ENCODE measurements at regions not wholly inside any gene's neighbourhood (a gene's known extent, or its start where the extent isn't known, plus 50 kb on each side); places are given as distances from the start of the nearest gene placed in this dataset.

DNA sequence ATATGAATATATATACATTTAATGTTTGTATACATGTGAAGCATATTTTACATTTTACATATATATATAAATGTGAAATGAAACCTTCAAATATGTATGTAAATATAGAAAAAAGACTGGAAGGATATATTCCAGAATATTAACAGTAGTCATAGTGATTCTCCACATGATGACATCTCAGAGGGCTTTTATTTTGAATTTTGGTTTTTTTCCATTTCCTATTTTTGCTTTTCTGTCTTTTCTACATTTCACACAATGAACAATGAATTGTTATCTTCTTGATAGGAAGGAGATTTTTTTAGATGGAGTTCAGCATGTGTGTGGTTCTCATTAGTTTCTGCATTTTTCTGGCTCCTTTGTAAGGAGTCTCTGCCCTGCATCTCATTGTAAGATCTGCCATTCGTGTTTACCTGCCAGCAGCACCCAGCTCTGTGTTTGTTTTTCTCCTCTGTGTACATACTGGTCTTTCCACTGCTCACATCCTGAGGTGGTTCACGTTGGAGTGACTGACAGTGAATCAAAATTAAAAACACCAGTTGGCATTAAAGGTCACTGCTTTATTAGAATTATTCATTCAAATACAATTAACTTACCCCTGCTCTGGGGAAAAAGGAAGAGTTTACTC lies 425.3 kb upstream of the MDFIC2 start:
- no peak overlapping the region for H3K4me2 ChIP-seq (ENCODE audit: low read depth, low read length, poor library complexity, severe bottlenecking)
- no peak overlapping the region for H3K9ac ChIP-seq (ENCODE audit: low read length)
- H3K79me2 ChIP-seq (ENCODE audit: insufficient read depth, low read length) = no peaks in the 10 kb centered on the region
- no peak overlapping the region for H3K27ac ChIP-seq (ENCODE audit: low read depth, low read length)
- H3K9me3 ChIP-seq (ENCODE audit: insufficient read depth, low read length) = no peaks in the 10 kb centered on the region
- TF ChIP-seq, protein P1, sequence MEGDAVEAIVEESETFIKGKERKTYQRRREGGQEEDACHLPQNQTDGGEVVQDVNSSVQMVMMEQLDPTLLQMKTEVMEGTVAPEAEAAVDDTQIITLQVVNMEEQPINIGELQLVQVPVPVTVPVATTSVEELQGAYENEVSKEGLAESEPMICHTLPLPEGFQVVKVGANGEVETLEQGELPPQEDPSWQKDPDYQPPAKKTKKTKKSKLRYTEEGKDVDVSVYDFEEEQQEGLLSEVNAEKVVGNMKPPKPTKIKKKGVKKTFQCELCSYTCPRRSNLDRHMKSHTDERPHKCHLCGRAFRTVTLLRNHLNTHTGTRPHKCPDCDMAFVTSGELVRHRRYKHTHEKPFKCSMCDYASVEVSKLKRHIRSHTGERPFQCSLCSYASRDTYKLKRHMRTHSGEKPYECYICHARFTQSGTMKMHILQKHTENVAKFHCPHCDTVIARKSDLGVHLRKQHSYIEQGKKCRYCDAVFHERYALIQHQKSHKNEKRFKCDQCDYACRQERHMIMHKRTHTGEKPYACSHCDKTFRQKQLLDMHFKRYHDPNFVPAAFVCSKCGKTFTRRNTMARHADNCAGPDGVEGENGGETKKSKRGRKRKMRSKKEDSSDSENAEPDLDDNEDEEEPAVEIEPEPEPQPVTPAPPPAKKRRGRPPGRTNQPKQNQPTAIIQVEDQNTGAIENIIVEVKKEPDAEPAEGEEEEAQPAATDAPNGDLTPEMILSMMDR (IDR thresholded peaks at IDR 0.05; ENCODE audit: insufficient read depth, low read length, poor library complexity, severe bottlenecking) = no peak
- TF ChIP-seq EZH2phosphoT487 (conservative IDR thresholded peaks at IDR 0.05; ENCODE audit: low read length) = no peak
- no peaks in the 10 kb centered on the region for H3F3A ChIP-seq (ENCODE audit: insufficient read depth)
- H4K20me1 ChIP-seq (ENCODE audit: low read depth, low read length) = no peaks in the 10 kb centered on the region
- H2AFZ ChIP-seq (ENCODE audit: low read depth, low read length, severe bottlenecking) = no peak overlapping the region
- no peak overlapping the region for H3K4me3 ChIP-seq (ENCODE audit: insufficient read depth, low read length, poor library complexity, severe bottlenecking)
- no peaks in the 10 kb centered on the region for H3K36me3 ChIP-seq (ENCODE audit: low read length)
- no peaks in the 10 kb centered on the region for H3K27me3 ChIP-seq (ENCODE audit: low read length)
- no peaks in the 10 kb centered on the region for H3K9me2 ChIP-seq (replicated peaks; ENCODE audit: insufficient read depth, low read length)

DNA sequence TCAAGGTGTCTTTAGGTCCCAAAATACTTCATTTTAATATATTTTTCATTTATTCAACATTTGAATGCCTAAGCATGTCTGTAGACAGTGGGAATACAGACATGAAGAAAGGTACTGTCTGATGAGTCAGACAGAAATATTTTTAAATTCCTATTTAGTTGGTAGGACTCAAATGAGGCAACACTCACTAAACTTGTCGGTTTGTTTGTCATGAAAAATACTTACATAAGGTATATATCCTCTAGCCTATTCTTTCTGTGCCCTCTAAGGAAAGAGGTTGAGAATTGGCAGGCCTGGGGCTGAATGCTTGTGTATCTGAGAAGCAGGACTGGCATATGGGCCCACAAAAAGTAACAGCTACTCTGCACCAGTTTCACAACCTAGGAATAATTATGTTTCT lies 423.6 kb upstream of the MDFIC2 start:
- Histone ChIP-seq H4K20me1 (ENCODE audit: low read depth, low read length) (no peaks in the 10 kb centered on the region), H3K9me3 (ENCODE audit: insufficient read depth, low read length) (no peaks in the 10 kb centered on the region), H3K36me3 (ENCODE audit: low read length) (no peaks in the 10 kb centered on the region), H3K79me2 (ENCODE audit: insufficient read depth, low read length) (no peaks in the 10 kb centered on the region), H2AFZ (ENCODE audit: low read depth, low read length, severe bottlenecking) (no peak overlapping the region), H3K9ac (ENCODE audit: low read length) (no peak overlapping the region), H3F3A (ENCODE audit: insufficient read depth) (no peaks in the 10 kb centered on the region), H3K27ac (ENCODE audit: low read depth, low read length) (no peak overlapping the region), H3K9me2 (replicated peaks; ENCODE audit: insufficient read depth, low read length) (no peaks in the 10 kb centered on the region), H3K4me3 (ENCODE audit: insufficient read depth, low read length, poor library complexity, severe bottlenecking) (no peak overlapping the region), H3K4me2 (ENCODE audit: low read depth, low read length, poor library complexity, severe bottlenecking) (no peak overlapping the region), H3K27me3 (ENCODE audit: low read length) (no peaks in the 10 kb centered on the region)
- TF ChIP-seq, protein P1 (IDR thresholded peaks at IDR 0.05; ENCODE audit: insufficient read depth, low read length, poor library complexity, severe bottlenecking) = no peak
- no peak for TF ChIP-seq EZH2phosphoT487 (conservative IDR thresholded peaks at IDR 0.05; ENCODE audit: low read length)

DNA sequence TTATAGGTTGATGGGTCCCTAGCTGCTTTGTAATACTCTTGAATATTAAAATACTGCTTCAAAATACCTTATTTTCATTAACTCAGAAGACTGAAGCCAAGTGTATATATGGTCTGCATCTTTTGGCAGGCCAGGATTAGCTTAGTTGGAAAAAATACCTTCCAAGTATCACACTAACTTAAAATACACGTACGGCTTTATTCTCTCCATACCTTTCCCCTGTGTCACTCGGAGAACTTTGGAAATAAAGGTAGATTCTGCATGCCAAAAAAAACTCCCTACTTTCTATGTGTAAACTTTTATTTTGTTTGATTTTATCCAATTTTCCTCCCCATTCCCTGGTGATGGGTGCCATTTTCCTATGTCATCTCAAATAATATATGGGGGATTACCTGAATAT lies 422.3 kb upstream of the MDFIC2 start:
- Histone ChIP-seq H3K27ac (ENCODE audit: low read depth, low read length) (no peak overlapping the region), H2AFZ (ENCODE audit: low read depth, low read length, severe bottlenecking) (no peak overlapping the region), H3K79me2 (ENCODE audit: insufficient read depth, low read length) (no peaks in the 10 kb centered on the region), H3K4me2 (ENCODE audit: low read depth, low read length, poor library complexity, severe bottlenecking) (no peak overlapping the region), H3K9ac (ENCODE audit: low read length) (no peak overlapping the region), H3K27me3 (ENCODE audit: low read length) (no peaks in the 10 kb centered on the region), H3F3A (ENCODE audit: insufficient read depth) (no peaks in the 10 kb centered on the region), H3K4me3 (ENCODE audit: insufficient read depth, low read length, poor library complexity, severe bottlenecking) (no peak overlapping the region), H3K36me3 (ENCODE audit: low read length) (no peaks in the 10 kb centered on the region), H3K9me2 (replicated peaks; ENCODE audit: insufficient read depth, low read length) (no peaks in the 10 kb centered on the region), H4K20me1 (ENCODE audit: low read depth, low read length) (no peaks in the 10 kb centered on the region), H3K9me3 (ENCODE audit: insufficient read depth, low read length) (no peaks in the 10 kb centered on the region)
- TF ChIP-seq, protein P1 (IDR thresholded peaks at IDR 0.05; ENCODE audit: insufficient read depth, low read length, poor library complexity, severe bottlenecking) = no peak
- TF ChIP-seq EZH2phosphoT487 (conservative IDR thresholded peaks at IDR 0.05; ENCODE audit: low read length) = no peak

Data from SU-DHL-6 (cell line).